WTC11 (cell line): ENCODE measurements at regions not wholly inside any gene's neighbourhood (a gene's known extent, or its start where the extent isn't known, plus 50 kb on each side); places are given as distances from the start of the nearest gene placed in this dataset.

Source experiments
- ATAC-seq: fragments of 200-7000 bp; cut with Tn5 transposase; 2 replicates; pipeline ENCODE4 v1.10.0; 2021; ENCODE audit warnings: mild to moderate bottlenecking, moderate library complexity
- CTCF ChIA-PET: fragments of 300-600 bp; sonication (Branson Sonifier 250); formaldehyde crosslinking; loops from one replicate; lab custom pipeline; 2021; ENCODE audit warnings: antibody characterized with exemption; lab: Charles Lee
- POLR2A ChIA-PET: fragments of 350-600 bp; sonication (Branson Sonifier 250); formaldehyde crosslinking; loops from one replicate; lab custom pipeline; 2021; ENCODE audit warnings: antibody characterized with exemption; lab: Charles Lee
- DNase-seq: peaks from one replicate; pipeline ENCODE4 v3.0.0; 2021; ENCODE audit warnings: low spot score
- H3K27ac Mint-ChIP-seq: 2 replicates; pipeline ENCODE4 v1.8.0; 2021; ENCODE audit warnings: mixed read lengths
- H3K27me3 Mint-ChIP-seq: 2 replicates; pipeline ENCODE4 v1.8.0; 2021; ENCODE audit warnings: low read depth, mild to moderate bottlenecking, moderate library complexity, mixed read lengths
- H3K36me3 Mint-ChIP-seq: 2 replicates; pipeline ENCODE4 v1.8.0; 2021; ENCODE audit warnings: mixed read lengths
- H3K4me1 Mint-ChIP-seq: 2 replicates; pipeline ENCODE4 v1.8.0; 2022; ENCODE audit warnings: mixed read lengths
- H3K4me3 Mint-ChIP-seq: 2 replicates; pipeline ENCODE4 v1.8.0; 2021; ENCODE audit warnings: mild to moderate bottlenecking, moderate library complexity, mixed read lengths
- H3K9me3 Mint-ChIP-seq: 2 replicates; pipeline ENCODE4 v1.8.0; 2021; ENCODE audit warnings: mixed read lengths
- CREM ChIP-seq: sonication (generic); formaldehyde crosslinking; IDR thresholded peaks from 2 replicates; pipeline ENCODE4 v1.8.1; 2022; ENCODE audit warnings: mild to moderate bottlenecking, missing genetic modification reagents, moderate library complexity
- CTCF ChIP-seq: fragments of 200-600 bp; IDR thresholded peaks from 2 replicates; pipeline ENCODE4 v1.8.0; 2022; ENCODE audit warnings: antibody characterized with exemption
- E2F4 ChIP-seq: sonication (generic); formaldehyde crosslinking; IDR thresholded peaks from 2 replicates; pipeline ENCODE4 v1.8.1; 2022; ENCODE audit warnings: low read depth, mild to moderate bottlenecking, moderate library complexity, missing genetic modification reagents, borderline replicate concordance
- ELF4 ChIP-seq: sonication (generic); formaldehyde crosslinking; IDR thresholded peaks from 2 replicates; pipeline ENCODE4 v1.8.1; 2022; ENCODE audit warnings: low read depth, mild to moderate bottlenecking, moderate library complexity, missing genetic modification reagents
- FOXJ3 ChIP-seq: sonication (generic); formaldehyde crosslinking; IDR thresholded peaks from 2 replicates; pipeline ENCODE4 v1.9.0; 2021; ENCODE audit warnings: missing genetic modification reagents, mild to moderate bottlenecking, borderline replicate concordance
- HMGA2 ChIP-seq: fragments of 250-450 bp; sonication (Bioruptor Pico); IDR thresholded peaks from 2 replicates; pipeline ENCODE4 v1.4.0; 2021; ENCODE audit warnings: mild to moderate bottlenecking, moderate library complexity
- HMGXB4 ChIP-seq: sonication (generic); formaldehyde crosslinking; IDR thresholded peaks from 2 replicates; pipeline ENCODE4 v1.8.1; 2023; ENCODE audit warnings: mild to moderate bottlenecking, moderate library complexity, missing genetic modification reagents
- KAT7 ChIP-seq: sonication (generic); formaldehyde crosslinking; IDR thresholded peaks from 2 replicates; pipeline ENCODE4 v1.8.1; 2023; ENCODE audit warnings: missing genetic modification reagents, mild to moderate bottlenecking, borderline replicate concordance
- MXD4 ChIP-seq: fragments of 250-450 bp; sonication (Bioruptor Pico); IDR thresholded peaks from 2 replicates; pipeline ENCODE4 v1.8.0; 2021; ENCODE audit warnings: mild to moderate bottlenecking, moderate library complexity, borderline replicate concordance
- NFATC4 ChIP-seq: fragments of 250-450 bp; sonication (Bioruptor Pico); IDR thresholded peaks from 2 replicates; pipeline ENCODE4 v1.9.0; 2021; ENCODE audit warnings: mild to moderate bottlenecking
- PRRX2 ChIP-seq: fragments of 250-450 bp; sonication (Bioruptor Pico); IDR thresholded peaks from 2 replicates; pipeline ENCODE4 v1.8.0; 2021; ENCODE audit warnings: mild to moderate bottlenecking
- TCF7 ChIP-seq: sonication (generic); formaldehyde crosslinking; IDR thresholded peaks from 2 replicates; pipeline ENCODE4 v1.8.0; 2022; ENCODE audit warnings: mild to moderate bottlenecking, low read depth, missing genetic modification reagents, moderate library complexity
- ZNF232 ChIP-seq: sonication (generic); formaldehyde crosslinking; IDR thresholded peaks from 2 replicates; pipeline ENCODE4 v1.8.0; 2022; ENCODE audit warnings: mild to moderate bottlenecking, missing genetic modification reagents
- TF ChIP-seq, protein P1 (sequence below): sonication (generic); formaldehyde crosslinking; IDR thresholded peaks from 2 replicates; pipeline ENCODE4 v1.8.0; 2023; ENCODE audit warnings: missing genetic modification reagents
- TF ChIP-seq, protein P2 (sequence below): sonication (generic); formaldehyde crosslinking; conservative IDR thresholded peaks from 2 replicates; pipeline ENCODE4 v1.8.1; 2023; ENCODE audit warnings: mild to moderate bottlenecking, low read depth, missing genetic modification reagents, moderate library complexity
- TF ChIP-seq, protein P3 (sequence below): fragments of 250-450 bp; sonication (Bioruptor Pico); conservative IDR thresholded peaks from 2 replicates; pipeline ENCODE4 v1.9.0; 2021; ENCODE audit warnings: mild to moderate bottlenecking
- TF ChIP-seq, protein P4 (sequence below): sonication (generic); formaldehyde crosslinking; IDR thresholded peaks from 2 replicates; pipeline ENCODE4 v1.8.1; 2022; ENCODE audit warnings: mild to moderate bottlenecking, missing genetic modification reagents, moderate library complexity, borderline replicate concordance

DNA sequence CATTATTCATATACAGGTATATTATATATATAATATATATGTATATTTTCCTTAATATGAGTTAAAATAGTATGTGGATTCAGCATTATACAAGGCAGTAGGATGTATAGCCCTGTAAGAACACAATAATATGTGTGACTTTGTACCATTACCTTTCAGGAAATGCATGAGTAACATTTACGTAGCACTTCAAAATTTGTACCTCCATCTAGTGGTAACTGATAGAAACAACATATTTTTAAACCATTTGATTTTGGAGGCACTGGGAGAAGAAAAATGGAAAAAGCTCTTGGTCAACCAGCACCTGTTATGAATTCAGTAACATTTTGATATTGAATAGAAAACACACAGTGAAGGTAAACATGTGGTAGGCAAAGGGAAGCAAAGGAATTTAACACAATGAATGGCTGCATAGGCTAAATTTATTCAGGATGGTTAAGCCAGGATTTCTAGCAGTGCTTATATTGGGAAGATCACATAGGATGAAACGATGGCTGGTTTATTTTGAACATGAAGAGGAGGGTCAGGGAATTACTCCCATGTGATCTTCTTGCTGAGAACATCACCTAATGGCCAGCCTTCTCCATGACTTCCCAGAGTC, 565.5 kb downstream of the CCDC85A start:
- Mint-ChIP-seq H3K4me3 (no peak overlapping the region), H3K4me1 (no peaks in the 10 kb centered on the region), H3K27me3 (no peaks in the 10 kb centered on the region), H3K9me3 (no peaks in the 10 kb centered on the region), H3K36me3 (no peaks in the 10 kb centered on the region), H3K27ac (no peak overlapping the region)
- DNase-seq (no peak), ATAC-seq (no peak)
- ChIA-PET CTCF (interaction anchor here (0.6 to 2.6 kb wide), 3 partner anchors 8 to 565 kb away, joined by 3 to 11 read pairs (median 4); partner anchors contain the start of gene CCDC85A), POLR2A (no interaction called here)
- TF ChIP-seq, protein P1, sequence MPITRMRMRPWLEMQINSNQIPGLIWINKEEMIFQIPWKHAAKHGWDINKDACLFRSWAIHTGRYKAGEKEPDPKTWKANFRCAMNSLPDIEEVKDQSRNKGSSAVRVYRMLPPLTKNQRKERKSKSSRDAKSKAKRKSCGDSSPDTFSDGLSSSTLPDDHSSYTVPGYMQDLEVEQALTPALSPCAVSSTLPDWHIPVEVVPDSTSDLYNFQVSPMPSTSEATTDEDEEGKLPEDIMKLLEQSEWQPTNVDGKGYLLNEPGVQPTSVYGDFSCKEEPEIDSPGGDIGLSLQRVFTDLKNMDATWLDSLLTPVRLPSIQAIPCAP (CRISPR knock-in tag) = no peak
- TF ChIP-seq CTCF = peak; percentile 28; the same call in 1 of the 2 replicates

GRCh38 chr2:56753182-56753581, 569.4 kb downstream of the CCDC85A start:
- Mint-ChIP-seq H3K9me3 (no peaks in the 10 kb centered on the region), H3K27me3 (no peaks in the 10 kb centered on the region), H3K36me3 (no peaks in the 10 kb centered on the region), H3K27ac (no peak overlapping the region), H3K4me3 (no peak overlapping the region), H3K4me1 (no peaks in the 10 kb centered on the region)
- no peak for ATAC-seq
- ChIA-PET CTCF (no interaction called here), POLR2A (no interaction called here)
- no peak for TF ChIP-seq E2F4
- DNase-seq = no peak

DNA sequence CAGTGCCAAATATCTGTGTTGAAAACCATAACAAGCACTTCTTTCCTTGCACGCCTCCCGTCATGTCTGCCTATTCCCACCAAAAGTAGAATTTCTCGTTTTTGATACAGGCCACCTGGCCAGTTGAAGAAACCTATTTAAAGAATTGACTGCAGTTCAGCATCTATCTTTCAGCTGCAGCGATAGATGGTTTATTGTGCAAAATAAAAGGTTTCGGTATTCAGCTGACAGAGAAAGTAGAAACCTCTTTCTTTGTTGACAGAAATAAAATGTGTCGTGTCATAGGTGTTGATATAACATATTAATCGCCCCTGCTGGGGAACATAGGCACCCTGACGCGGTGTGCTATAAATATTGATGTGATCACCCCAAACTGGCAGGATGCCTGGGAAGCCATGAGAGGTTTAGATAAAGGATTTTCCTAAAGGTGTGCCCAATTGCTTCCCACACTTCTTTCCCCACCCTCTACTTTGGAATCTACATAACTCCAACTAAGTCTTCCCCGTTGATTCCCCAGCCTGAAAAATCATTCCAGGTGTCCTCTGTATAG, 570.4 kb downstream of the CCDC85A start:
- CTCF ChIA-PET = no interaction called here
- Mint-ChIP-seq H3K27me3 (no peaks in the 10 kb centered on the region), H3K4me3 (no peak overlapping the region), H3K27ac (no peak overlapping the region)
- no peak for TF ChIP-seq ELF4
- no peak for TF ChIP-seq NFATC4 (CRISPR knock-in tag)
- TF ChIP-seq, protein P2, sequence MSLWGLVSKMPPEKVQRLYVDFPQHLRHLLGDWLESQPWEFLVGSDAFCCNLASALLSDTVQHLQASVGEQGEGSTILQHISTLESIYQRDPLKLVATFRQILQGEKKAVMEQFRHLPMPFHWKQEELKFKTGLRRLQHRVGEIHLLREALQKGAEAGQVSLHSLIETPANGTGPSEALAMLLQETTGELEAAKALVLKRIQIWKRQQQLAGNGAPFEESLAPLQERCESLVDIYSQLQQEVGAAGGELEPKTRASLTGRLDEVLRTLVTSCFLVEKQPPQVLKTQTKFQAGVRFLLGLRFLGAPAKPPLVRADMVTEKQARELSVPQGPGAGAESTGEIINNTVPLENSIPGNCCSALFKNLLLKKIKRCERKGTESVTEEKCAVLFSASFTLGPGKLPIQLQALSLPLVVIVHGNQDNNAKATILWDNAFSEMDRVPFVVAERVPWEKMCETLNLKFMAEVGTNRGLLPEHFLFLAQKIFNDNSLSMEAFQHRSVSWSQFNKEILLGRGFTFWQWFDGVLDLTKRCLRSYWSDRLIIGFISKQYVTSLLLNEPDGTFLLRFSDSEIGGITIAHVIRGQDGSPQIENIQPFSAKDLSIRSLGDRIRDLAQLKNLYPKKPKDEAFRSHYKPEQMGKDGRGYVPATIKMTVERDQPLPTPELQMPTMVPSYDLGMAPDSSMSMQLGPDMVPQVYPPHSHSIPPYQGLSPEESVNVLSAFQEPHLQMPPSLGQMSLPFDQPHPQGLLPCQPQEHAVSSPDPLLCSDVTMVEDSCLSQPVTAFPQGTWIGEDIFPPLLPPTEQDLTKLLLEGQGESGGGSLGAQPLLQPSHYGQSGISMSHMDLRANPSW (CRISPR knock-in tag) = no peak
- TF ChIP-seq FOXJ3 = no peak
- no peak for TF ChIP-seq HMGA2 (CRISPR knock-in tag)
- no peak for TF ChIP-seq MXD4 (CRISPR knock-in tag)
- TF ChIP-seq, protein P3, sequence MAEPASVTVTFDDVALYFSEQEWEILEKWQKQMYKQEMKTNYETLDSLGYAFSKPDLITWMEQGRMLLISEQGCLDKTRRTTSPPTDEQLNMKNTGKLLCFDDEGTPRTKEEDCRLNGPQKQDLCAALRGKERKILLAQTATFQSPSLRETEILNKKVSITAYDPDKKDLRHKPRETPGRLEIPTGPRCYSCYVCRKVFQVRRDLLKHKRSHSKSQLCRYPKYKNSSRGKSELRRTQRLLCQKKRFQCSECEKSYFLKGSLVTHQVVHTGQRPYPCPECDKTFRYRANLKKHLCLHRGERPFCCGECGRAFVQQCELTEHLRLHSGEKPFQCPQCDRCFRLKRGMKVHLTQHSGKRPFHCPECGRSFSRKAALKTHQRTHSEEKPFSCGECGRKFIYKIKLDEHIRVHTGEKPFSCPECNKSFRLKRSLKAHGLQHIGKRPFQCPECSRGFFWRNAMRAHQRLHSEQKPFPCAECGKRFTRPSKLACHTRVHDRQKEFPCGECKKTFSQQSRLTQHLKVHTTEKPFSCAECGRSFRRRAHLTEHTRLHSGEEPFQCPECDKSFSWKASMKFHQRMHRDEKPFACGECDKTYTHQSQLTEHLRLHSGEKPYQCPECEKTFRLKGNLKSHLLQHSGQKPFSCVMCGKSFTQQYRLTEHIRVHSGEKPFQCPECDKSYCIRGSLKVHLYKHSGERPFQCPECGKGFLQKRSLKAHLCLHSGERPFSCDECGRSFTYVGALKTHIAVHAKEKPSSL (CRISPR knock-in tag) = no peak
- no peak for TF ChIP-seq PRRX2 (CRISPR knock-in tag)
- no peak for TF ChIP-seq KAT7 (CRISPR knock-in tag)
- TF ChIP-seq CREM = no peak
- TF ChIP-seq, protein P4, sequence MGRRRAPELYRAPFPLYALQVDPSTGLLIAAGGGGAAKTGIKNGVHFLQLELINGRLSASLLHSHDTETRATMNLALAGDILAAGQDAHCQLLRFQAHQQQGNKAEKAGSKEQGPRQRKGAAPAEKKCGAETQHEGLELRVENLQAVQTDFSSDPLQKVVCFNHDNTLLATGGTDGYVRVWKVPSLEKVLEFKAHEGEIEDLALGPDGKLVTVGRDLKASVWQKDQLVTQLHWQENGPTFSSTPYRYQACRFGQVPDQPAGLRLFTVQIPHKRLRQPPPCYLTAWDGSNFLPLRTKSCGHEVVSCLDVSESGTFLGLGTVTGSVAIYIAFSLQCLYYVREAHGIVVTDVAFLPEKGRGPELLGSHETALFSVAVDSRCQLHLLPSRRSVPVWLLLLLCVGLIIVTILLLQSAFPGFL = no peak
- TF ChIP-seq, protein P1 (CRISPR knock-in tag) = no peak
- TF ChIP-seq ZNF232 (CRISPR knock-in tag) = no peak
- no peak for TF ChIP-seq HMGXB4
- TF ChIP-seq TCF7 (CRISPR knock-in tag) = no peak
- TF ChIP-seq, all 79 proteins: peak for 0
- POLR2A ChIA-PET = no interaction called here
- no peaks in the 10 kb centered on the region for H3K36me3 Mint-ChIP-seq
- ATAC-seq (no peak), DNase-seq (no peak)
- H3K4me1 Mint-ChIP-seq = no peaks in the 10 kb centered on the region
- H3K9me3 Mint-ChIP-seq = no peaks in the 10 kb centered on the region
